Progenitor cell of endocrine pancreas (in vitro differentiated cells): ENCODE measurements at regions not wholly inside any gene's neighbourhood (a gene's known extent, or its start where the extent isn't known, plus 50 kb on each side); places are given as distances from the start of the nearest gene placed in this dataset.

Source experiments
- DNase-seq: peaks from one replicate; pipeline ENCODE4 v3.0.0; 2021; ENCODE audit warnings: low spot score; ENCODE audit not compliant: unreplicated experiment
- H3K27ac Mint-ChIP-seq: 2 replicates; pipeline ENCODE4 v1.8.0; 2021; ENCODE audit warnings: mild to moderate bottlenecking, moderate library complexity, mixed read lengths
- H3K27me3 Mint-ChIP-seq: 2 replicates; pipeline ENCODE4 v1.8.0; 2021; ENCODE audit warnings: mixed read lengths
- H3K36me3 Mint-ChIP-seq: 2 replicates; pipeline ENCODE4 v1.8.0; 2022; ENCODE audit warnings: mixed read lengths; ENCODE audit not compliant: insufficient read depth
- H3K4me1 Mint-ChIP-seq: 2 replicates; pipeline ENCODE4 v1.8.0; 2021; ENCODE audit warnings: low read depth, mixed read lengths
- H3K4me3 Mint-ChIP-seq: 2 replicates; pipeline ENCODE4 v1.8.0; 2021; ENCODE audit warnings: low read depth, mild to moderate bottlenecking, moderate library complexity, mixed read lengths
- H3K9me3 Mint-ChIP-seq: 2 replicates; pipeline ENCODE4 v1.8.0; 2021; ENCODE audit warnings: low read depth, mixed read lengths
- CTCF ChIP-seq: fragments of 200-600 bp; sonication (generic); IDR thresholded peaks from one replicate; pipeline ENCODE4 v1.5.0; 2021; ENCODE audit warnings: antibody characterized with exemption, mild to moderate bottlenecking; ENCODE audit not compliant: unreplicated experiment

GRCh38 chrX:4588056-4588455 lies 874.6 kb upstream of the PRKX start:
- no peak for TF ChIP-seq CTCF
- Mint-ChIP-seq H3K4me3 (no peak overlapping the region), H3K27ac (no peak overlapping the region)

GRCh38 chrX:4579999-4580398 lies 866.5 kb upstream of the PRKX start:
- no peaks in the 10 kb centered on the region for H3K36me3 Mint-ChIP-seq
- no peaks in the 10 kb centered on the region for H3K4me1 Mint-ChIP-seq
- no peak for TF ChIP-seq CTCF
- no peaks in the 10 kb centered on the region for H3K9me3 Mint-ChIP-seq
- no peaks in the 10 kb centered on the region for H3K27me3 Mint-ChIP-seq
- H3K27ac Mint-ChIP-seq: no peak overlapping the region
- DNase-seq: no peak
- no peak overlapping the region for H3K4me3 Mint-ChIP-seq

More at GRCh38 chrX:4588056-4588455, 874.6 kb upstream of the PRKX start:
- DNase-seq: no peak
- H3K4me1 Mint-ChIP-seq: no peaks in the 10 kb centered on the region
- H3K9me3 Mint-ChIP-seq: no peaks in the 10 kb centered on the region
- no peaks in the 10 kb centered on the region for H3K27me3 Mint-ChIP-seq
- H3K36me3 Mint-ChIP-seq: no peaks in the 10 kb centered on the region

GRCh38 chrX:4579480-4579879 lies 866.0 kb upstream of the PRKX start:
- no peak for DNase-seq
- Mint-ChIP-seq H3K27me3 (no peaks in the 10 kb centered on the region), H3K4me3 (no peak overlapping the region), H3K36me3 (no peaks in the 10 kb centered on the region), H3K9me3 (no peaks in the 10 kb centered on the region), H3K4me1 (no peaks in the 10 kb centered on the region), H3K27ac (no peak overlapping the region)
- TF ChIP-seq CTCF: no peak

- no peaks in the 10 kb centered on the region for H3K27me3 Mint-ChIP-seq
- no peak for DNase-seq
- no peaks in the 10 kb centered on the region for H3K36me3 Mint-ChIP-seq
- H3K27ac Mint-ChIP-seq: no peak overlapping the region
- TF ChIP-seq CTCF: no peak
- peaks cover 8% of the 10 kb centered on the region for H3K4me1 Mint-ChIP-seq
- H3K9me3 Mint-ChIP-seq: peaks cover 9% of the 10 kb centered on the region
- no peak overlapping the region for H3K4me3 Mint-ChIP-seq
Measured at GRCh38 chrX:4572691-4573090, 859.2 kb upstream of the PRKX start.

- H3K27ac Mint-ChIP-seq: peak overlapping the region; percentile 54
- no peak for DNase-seq
Measured at GRCh38 chrX:4570151-4570550, 856.7 kb upstream of the PRKX start.

More at GRCh38 chrX:4570151-4570550, 856.7 kb upstream of the PRKX start:
- H3K36me3 Mint-ChIP-seq: no peaks in the 10 kb centered on the region
- H3K4me3 Mint-ChIP-seq: no peak overlapping the region
- H3K9me3 Mint-ChIP-seq: peaks cover 12% of the 10 kb centered on the region
- no peaks in the 10 kb centered on the region for H3K27me3 Mint-ChIP-seq
- peaks cover 8% of the 10 kb centered on the region for H3K4me1 Mint-ChIP-seq
- TF ChIP-seq CTCF: no peak
